Stimulated activated CD8-positive, alpha-beta memory T cell treated with anti-CD3 and anti-CD28 coated beads, Interleukin-2, amount 100 ng/mL, for 48 hours (primary cell): ENCODE measurements at regions not wholly inside any gene's neighbourhood (a gene's known extent, or its start where the extent isn't known, plus 50 kb on each side); places are given as distances from the start of the nearest gene placed in this dataset.

Experiments used
- DNase-seq, 2 donors: peaks; one replicate each; pipeline ENCODE4 v3.0.0-alpha.2; 2020; ENCODE audit warnings: low read depth in 2 of 2

DNA sequence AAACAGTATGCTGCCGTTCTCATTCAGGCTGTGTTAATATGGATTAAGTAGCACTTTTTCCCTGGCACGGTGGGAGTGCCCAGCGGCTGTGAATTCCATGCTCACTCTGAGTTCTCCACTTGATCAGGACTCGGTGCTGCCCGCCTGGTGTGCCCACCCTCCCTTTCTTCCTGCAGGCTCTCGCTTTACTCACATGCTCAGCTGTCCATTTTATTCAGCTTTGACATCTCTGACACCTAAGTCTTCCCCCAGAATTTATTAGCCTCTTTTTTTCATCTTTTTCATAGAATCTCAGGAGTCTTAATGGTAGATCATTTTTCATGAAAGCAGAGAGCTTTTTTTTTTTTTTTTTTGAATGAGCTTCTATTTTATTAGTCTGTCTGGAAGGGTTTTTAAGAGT is 626.5 kb downstream of the IRX1 start:
- no peak for DNase-seq

DNA sequence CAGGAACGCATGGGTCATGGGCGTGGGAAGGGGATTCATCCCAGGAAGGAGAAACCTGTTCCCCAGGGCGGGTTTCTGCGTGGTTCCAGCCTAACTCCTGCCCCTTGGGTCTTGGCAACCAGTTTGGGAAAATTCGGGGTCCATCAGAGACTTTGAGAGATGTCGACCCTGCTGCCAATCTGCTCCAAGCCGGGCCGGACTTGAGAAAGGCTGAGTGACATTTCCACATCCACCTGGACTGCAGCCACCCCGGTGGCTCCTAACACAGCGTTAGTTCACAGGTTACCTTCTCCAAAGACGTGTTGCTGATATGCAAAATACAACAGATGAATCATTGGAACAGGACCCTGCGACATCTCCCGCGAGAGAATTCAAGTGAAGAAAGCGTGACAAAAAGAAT is 627.2 kb downstream of the IRX1 start:
- DNase-seq = no peak

DNA sequence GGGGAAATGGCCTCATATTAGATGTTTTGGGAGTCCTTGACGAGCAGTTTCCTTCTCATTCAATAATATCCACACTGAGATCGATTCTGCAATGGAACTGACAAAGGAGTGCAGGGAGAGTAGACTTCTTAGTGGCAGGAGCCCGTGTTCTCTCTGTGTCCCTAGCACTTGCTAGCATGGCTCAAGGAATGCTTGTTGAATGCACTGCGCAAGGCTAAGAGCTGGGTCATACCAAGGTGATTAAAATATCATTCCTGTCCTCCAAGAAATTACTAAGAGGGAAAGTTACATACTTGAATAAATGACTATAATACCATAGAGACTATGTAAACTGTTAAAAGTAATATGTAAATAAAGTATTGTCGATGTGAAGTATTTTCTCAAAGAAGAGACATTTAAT is 630.1 kb downstream of the IRX1 start:
- no peak for DNase-seq

DNA sequence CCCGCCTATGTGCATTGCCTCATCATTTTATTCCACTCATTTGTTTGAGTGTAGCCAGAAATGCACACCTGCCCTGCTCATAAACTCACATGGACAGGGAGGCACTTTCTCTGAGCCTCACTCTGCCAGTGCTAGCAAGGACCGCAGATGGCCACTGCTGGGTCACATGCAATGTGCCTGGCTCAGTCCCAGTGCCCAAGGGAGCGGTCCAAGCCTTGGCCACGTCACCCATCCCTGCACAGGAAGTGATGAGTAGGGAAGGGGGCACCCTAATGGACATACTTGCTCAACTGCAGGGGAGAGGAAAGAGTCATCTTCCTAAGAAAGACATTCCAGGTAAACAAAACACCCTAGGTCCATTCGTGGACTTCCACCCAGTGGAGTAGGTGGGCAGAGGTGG is 630.9 kb downstream of the IRX1 start:
- DNase-seq = no peak

DNA sequence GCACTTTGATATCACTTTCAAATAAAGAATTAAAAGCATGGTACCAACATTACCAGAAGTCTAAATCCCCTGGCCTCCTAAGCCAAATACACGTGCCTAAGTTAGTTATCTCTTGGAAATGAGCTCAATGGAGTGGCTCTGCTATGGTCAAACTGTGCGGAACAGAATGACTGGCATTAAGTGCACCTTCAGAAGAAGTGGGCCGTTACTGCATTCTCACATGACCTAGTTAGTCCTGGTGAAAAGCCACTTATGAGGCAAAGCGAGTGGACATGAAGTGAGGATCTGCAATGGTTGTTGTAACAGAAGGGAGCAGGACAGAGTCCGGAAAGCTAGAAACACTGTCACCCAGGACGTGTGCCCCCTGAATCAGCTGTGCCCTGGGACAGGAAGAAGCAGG is 633.1 kb downstream of the IRX1 start:
- DNase-seq = no peak

DNA sequence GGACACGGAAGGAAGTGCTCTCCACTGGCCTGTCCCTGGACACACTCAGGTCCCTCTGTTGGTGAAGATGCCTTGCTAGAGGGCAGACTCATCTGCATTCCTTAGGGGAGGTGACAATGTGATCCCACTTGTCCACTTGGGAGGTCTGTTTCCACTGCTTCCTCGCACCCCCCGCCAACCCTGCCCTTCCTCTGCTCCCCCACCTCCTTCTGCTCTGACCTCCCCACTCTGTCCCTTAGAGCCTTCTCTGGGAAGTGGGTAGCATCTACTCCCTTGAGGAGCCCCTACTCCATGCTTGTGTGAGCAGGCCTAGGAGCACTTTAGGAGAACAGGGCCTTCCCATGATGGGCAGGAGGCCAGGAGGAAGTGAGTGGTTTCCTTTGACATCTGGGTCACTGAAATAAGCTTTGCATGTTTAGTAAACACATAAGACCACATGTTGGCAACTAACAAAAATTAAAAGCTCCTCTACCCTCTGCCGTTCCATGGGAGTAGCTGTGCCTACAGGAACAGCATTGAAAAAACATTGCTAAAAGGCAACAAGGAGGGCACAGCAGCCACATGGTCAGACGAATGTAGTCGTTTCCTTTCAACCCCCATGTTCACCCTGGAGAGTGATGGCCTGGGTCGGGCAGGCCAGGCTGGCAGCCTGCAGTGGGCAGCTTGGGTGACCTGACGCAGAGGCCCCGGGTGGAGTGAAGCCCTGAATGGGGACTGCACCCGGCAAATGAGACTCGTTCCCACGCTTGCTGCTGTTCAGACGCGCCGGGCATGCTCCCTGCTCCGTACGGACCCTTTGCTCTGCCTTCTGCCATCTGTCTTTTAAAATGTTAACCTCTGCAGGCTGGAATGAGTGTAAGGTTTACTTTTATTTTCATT is 634.0 kb downstream of the IRX1 start:
- no peak for DNase-seq

DNA sequence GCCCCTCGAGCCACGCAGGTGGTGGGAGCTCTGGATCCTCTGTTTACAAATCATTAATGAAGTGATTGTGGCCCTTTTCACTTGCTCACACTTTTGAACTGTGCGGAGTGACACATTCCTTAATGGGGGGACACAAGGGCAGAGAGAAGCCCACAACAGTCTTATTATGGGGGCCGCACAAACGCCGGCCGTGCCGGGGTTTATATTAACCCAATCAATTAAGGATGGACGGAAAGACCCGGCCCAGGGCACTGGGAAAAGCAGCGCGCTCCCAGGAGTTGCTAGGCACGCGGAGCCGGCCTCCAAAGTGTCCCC is 634.8 kb downstream of the IRX1 start:
- DNase-seq = no peak

DNA sequence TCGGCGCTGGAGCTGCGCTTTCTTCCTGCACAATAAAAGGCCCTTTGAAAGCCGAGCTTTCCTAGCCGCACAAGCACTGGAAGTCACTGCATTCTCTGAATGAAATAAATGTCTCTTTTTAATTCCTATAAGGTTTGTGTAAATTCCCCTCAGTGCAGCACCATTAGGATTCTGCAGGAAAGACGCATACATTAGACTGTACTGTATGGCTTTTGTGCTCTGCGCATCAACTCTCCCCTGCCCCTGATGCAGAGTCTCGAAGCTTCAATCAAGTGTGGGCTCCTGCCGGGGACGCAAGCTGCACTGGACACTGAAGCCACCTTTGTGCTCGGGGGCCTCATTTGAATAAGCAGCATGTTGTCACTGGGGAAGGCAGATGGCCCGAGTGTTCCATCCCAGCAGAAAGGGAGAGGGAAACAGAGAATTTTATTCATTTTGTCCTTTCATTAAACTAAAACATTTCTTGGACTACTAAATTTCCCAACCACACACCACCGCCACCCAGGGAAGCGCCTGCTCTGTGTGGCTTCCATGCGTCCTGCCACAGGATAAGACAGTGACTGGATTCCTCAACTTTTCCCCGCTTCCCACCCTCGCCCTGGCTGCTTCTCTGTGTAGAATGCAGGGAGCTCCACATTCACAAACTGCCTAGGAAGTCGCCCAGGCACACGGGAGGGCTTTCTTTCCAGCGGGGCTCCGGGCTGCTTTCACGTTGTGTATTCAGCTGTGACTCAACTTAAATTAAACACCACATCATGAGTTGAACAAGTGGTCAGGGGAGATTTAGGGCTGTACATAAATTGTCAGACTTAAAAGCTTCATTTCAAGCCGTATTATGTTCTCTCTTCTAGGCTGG is 635.4 kb downstream of the IRX1 start:
- DNase-seq = no peak

DNA sequence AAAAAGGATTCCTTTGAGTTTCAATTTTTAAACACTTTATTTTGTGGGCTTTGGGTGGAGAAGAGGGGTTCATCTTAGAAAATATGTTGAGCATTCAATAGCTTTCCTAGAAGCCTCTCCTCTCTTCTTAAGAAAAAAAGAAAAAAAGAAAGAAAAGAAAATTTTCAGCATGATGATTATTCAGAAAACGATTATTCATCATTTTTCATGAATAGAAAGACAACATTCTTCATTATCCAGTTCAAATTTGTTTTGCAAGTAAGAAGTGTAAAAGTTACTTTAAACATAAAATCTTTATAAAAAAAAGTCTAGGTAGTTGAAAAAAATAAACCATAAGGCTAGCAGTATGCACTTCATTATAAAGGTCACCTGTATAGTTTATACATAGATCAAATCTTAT is 636.5 kb downstream of the IRX1 start:
- DNase-seq = no peak

DNA sequence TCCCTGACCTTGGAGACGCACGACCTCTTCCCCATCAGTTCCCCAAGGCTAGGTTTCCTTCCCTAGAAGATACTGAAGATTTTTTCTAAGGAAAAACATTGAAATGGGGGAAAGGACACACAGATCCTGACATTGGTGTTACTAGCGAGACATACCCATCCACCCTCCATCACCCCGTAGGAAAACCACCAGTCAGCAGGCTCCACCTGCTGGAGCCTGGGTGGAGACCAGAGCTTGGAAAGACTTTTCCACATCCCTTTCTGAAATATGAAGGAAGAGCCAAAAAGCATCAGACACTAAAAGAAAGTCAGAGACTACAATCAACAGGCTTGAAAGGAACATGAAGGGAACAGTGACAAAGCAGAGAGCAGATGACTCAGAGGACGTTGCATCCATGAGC is 638.0 kb downstream of the IRX1 start:
- no peak for DNase-seq

DNA sequence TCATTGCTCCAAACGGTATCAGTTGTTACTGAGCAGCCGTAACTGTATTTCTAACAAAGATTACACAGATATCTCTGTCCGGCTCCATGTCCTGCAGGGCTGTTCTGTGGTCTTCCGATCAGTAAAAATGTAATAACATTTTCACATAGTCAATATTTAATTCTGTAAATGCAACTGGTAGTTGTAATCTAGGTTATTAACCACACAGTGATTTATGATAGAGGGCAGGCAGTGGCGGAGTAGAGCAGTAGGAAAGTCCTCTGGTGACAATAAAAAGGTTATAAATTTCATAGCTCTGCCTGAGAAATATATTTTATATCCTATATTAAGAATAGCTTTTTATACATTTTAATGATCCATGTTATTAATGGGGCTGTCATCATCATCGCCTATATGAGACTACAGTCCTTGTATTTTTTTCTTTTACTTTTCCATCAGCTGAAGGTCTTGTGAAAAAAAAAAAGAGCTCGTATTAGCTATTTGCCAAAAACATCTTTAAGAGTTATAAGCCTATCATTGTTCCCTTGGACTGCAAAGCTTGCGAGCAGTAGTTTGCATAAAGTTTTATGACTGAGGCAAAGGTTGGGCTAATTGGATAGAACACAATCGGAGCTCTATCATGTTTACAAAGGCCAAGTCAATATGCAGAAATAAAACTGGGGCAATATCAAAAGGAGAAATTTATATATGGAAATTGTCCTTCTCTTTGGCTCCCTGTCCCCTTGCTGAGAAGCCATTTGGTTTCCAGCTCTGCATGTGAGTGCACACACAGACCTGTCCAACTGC is 648.0 kb downstream of the IRX1 start:
- DNase-seq = no peak

DNA sequence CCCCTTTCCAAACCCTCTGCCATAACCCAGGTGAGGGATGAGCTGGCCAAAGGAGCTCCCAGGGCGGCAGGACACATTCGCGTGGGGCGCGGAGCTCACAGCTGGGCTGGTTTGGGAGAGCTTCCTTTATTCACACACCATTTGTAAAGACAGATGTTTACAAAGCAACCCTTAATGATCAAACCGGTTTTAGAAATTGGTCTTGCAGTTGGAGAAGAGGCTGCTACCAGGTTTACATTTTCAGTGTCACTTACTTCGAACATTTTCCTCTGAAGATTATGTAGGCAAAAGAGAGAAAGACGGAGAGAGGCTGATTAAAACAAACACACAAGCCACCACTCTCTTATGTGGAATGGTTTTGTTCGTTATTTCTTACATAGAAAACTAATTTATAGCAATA is 648.7 kb downstream of the IRX1 start:
- DNase-seq = no peak

DNA sequence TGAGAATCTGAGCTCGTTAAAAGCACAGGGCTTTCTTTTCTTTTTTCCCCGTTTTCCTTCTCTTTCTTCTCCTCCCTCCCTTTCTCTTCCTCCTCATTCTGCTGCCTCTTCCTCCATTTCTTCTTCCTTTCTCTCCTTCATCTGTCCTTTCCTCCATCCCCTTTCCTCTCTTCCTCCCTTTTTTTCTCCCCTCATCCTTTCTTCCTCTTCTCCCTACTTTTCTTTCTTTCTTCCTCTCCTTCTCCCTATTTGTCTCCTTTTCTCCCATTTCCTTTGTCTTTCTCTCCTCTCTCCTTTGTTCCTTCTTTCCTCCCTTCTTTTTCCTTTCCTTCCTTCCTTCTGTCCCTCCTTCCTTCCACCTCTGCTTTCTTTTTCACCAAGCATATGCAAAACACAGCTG is 649.4 kb downstream of the IRX1 start:
- DNase-seq = no peak

DNA sequence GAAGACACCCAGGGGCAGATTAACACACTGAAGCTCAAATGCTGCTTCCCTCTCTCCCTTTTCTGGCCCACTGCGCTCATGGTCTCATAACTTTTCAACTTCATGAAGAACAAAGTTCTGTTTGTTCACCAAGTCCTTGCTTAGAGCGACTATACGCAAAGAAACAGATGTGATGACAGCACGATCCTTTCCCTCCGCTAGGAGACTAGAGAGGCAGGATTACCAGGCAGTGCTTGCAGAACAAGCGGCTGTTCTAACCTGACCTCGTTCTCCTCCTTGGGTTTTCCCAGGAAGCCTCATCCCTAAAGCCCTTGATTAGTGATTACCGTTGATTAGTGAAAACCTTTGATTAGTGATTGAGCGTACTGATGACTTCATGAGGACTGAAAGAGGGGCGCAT is 649.9 kb downstream of the IRX1 start:
- no peak for DNase-seq

DNA sequence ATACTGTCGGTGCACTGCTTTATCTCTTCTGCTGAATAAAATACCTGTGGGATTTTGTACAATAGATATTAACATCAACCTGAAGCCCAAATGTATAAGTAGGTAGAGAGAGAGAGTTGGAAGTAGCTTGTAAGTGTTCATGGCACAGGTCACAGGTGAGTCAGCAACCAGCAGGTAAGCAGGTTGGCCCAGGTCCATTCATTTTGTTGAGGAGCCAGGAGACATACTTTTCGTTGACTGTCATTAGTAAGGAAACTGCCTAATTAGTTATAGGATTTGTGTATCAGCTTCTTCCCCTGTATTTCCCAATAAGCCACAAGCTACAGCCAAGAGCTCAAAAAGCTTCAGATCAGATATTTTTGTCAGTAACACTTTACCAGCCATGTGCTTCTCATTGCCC is 650.8 kb downstream of the IRX1 start:
- no peak for DNase-seq

DNA sequence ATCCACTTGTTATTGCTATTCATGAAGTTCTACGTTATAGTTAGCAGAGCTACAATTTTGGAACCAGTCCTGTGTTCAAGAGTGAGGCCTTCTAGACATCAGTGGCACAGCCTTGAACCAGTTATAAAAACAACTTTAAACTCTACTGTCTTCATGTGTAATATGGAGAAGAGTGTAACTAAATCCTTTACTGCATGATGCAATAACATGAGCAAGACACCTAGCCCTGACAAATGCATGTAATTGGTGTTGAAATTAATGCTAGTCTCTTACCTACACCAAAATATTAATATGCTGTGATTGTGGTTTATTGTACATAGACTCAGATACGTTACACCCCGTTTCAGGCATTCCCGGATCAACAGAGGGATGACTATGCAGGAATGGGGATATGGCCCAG is 654.6 kb downstream of the IRX1 start:
- DNase-seq = no peak

DNA sequence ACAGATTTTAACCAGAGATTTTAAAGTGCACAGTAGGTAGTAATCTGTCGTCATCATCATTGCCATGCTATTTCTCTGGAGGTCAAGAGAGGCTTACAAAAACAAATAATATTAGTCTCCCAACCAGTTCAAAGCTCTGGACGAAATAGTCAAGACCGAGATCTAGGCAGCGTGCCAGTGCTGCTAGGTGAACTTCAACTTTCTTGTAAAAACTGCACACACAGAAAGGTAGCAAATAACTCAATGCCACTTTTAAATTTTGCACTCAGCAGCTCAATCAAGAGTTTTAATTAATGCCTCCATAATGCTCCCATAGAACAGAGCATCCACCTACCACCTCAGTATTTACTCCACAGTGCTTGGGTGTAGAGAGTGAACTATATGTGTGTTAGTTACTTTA is 656.8 kb downstream of the IRX1 start:
- DNase-seq = no peak

DNA sequence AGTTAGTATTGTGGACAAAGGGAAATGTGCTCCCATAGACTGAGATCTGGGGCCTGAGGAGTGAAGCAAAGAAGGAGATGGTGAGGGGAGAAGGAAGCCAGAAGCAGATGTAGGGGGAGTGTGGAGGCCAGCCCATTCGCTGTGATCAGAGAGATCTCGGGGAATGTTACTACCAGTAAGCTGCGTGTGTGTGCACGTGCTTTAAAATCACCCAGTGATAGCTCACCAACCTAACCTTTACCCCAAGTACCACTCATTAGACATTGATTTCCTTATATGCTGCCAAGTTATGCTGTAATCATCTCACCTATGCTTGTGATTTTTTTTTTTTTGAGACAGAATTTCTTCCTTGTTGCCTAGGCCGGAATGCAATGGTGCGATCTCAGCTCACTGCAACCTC is 659.1 kb downstream of the IRX1 start:
- no peak for DNase-seq

DNA sequence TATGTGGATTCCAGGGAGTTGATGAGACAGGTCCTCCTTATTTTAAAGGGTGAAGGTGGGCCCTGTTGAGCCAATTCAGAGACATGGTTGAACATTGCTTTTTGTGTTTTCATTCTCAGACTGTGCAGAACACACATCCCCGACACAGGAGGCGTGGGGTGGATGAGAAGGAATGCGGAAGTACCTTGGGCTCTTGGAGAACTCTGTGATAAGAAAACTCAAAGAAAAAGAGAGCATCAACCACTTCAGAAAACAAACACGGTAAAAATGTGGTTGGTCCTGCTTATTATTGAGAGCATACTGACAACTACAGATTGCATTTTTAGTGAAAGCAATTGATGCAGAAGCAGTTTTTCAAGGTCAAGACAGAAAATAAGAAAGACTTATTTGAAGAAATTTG is 659.8 kb downstream of the IRX1 start:
- no peak for DNase-seq

DNA sequence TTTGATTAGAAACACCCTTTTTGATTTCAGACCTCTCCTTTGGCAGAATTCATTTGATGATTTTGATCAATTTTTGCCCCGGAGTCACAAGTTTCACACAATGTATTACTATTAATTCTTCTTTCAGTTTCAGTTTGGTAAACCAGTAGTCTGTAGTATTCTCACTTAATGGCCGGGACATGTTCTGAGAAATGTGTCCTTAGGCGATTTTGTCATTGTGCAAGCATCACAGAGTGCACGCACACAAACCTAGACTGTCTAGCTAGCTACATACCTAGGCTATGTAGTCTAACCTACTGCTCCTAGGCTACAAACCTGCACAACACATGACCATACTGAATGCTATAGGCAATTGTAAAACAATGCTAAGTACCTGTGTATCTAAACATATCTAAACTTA is 662.5 kb downstream of the IRX1 start:
- DNase-seq = no peak

DNA sequence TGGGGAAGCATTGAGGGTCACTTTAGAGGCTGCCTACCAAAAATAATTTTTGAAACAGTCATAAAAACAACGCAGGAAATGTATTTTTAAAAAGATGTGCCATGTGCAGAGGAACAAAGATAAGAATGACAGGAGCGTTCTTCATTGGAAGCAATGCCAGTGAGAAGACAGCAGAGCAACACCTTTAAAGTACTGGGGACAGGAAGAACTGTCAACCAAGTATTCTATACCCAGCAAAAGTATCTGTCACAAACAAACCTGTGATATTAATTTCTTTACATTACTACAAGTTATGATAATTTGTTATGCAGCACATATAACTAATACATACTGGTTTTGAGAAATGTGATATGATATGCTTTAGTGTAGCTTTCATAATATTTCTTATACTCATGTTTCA is 675.6 kb downstream of the IRX1 start:
- no peak for DNase-seq

DNA sequence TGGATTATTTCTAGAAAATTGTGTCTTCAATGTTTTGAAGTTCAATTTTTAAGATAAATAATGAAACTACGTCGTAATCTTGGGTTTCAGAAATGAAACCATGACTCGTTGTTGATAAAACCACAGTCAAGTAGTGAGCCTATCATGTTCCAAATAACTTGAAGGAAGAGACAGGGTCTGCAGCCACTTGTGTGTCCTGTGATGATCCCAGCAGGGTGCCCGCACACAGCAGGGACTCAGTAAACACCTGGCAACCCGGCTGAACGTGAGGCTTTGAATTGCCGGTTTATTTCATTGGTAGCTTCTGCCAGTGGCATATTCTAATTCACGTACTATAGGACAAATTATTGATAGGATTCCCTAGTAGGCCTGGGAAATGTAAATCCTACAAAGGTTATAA is 679.6 kb downstream of the IRX1 start:
- no peak for DNase-seq

DNA sequence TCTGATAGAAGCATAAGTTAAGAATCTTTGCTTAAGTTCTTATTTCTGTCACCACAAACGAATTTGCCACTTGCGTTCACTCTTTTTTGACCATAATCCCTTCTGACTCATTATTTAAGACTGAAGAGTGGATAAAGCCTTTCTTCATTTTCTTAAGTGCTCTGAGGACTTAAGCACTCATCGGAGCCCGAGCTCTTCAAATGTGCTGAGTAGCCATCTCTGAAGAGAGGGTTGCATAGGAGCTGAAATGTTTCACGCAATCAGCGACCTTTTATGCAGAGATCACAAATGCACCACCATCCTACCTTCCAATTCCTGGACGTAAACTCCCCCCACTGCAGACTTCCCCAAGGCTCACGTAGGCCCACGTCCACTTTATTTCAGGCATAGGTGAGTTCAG is 699.2 kb downstream of the IRX1 start:
- DNase-seq = no peak
